ENCODE measurements at regions not wholly inside any gene's neighbourhood (a gene's known extent, or its start where the extent isn't known, plus 50 kb on each side); places are given as distances from the start of the nearest gene placed in this dataset.
"Not testable (repeated sequence)": the region's sequence is repeated elsewhere in the genome, so short reads cannot be mapped to it uniquely, and the experiment has no call there.

DNA sequence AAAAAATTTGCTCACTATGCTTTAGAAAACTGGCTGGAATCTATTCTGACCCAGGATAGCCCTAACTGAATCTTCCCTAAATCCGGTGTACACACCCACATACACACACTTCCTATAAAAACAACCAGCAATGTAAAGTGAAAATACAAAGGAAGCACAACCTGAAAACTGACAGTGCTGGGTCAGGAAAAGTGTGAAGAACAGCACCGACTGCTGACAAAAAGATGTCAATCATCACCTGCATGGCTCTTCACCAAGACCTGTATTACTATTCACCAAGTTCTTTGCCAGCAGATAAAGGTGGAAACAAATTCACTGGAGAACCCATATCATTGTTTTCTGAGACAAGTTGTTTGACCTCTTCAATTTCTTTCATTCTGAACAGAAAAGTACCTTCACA is 293.8 kb upstream of the GRAMD2B start:
- H3K27me3 ChIP-seq (ENCODE audit: insufficient read depth, low read length) = no peaks in the 10 kb centered on the region
- H3K9me3 ChIP-seq (ENCODE audit: low read depth, low read length) = peaks cover 7% of the 10 kb centered on the region
- no peak overlapping the region for H3K4me3 ChIP-seq (ENCODE audit: low read length)
- H3K4me1 ChIP-seq (ENCODE audit: insufficient read depth, low read length) = no peaks in the 10 kb centered on the region

GRCh38 chr5:126133424-126133823 is 289.8 kb upstream of the GRAMD2B start:
- H3K4me3 ChIP-seq (ENCODE audit: low read length) = no peak overlapping the region
- no peaks in the 10 kb centered on the region for H3K27me3 ChIP-seq (ENCODE audit: insufficient read depth, low read length)
- peaks cover 7% of the 10 kb centered on the region for H3K9me3 ChIP-seq (ENCODE audit: low read depth, low read length)
- no peaks in the 10 kb centered on the region for H3K4me1 ChIP-seq (ENCODE audit: insufficient read depth, low read length)

- H3K27me3 ChIP-seq (ENCODE audit: insufficient read depth, low read length) = no peaks in the 10 kb centered on the region
- peaks cover 7% of the 10 kb centered on the region for H3K9me3 ChIP-seq (ENCODE audit: low read depth, low read length)
- H3K4me3 ChIP-seq (ENCODE audit: low read length) = no peak overlapping the region
- no peaks in the 10 kb centered on the region for H3K4me1 ChIP-seq (ENCODE audit: insufficient read depth, low read length)
Measured at GRCh38 chr5:126137891-126138280, 285.3 kb upstream of the GRAMD2B start.

- Histone ChIP-seq H3K4me3 (ENCODE audit: low read length) (no peak overlapping the region), H3K4me1 (ENCODE audit: insufficient read depth, low read length) (no peaks in the 10 kb centered on the region), H3K9me3 (ENCODE audit: low read depth, low read length) (peaks cover 4% of the 10 kb centered on the region), H3K27me3 (ENCODE audit: insufficient read depth, low read length) (no peaks in the 10 kb centered on the region)
Measured at GRCh38 chr5:126138281-126138931, 284.8 kb upstream of the GRAMD2B start.

- Histone ChIP-seq H3K4me3 (ENCODE audit: low read length) (no peak overlapping the region), H3K4me1 (ENCODE audit: insufficient read depth, low read length) (no peaks in the 10 kb centered on the region), H3K27me3 (ENCODE audit: insufficient read depth, low read length) (no peaks in the 10 kb centered on the region), H3K9me3 (ENCODE audit: low read depth, low read length) (no peaks in the 10 kb centered on the region)
Measured at GRCh38 chr5:126139086-126139485, 284.1 kb upstream of the GRAMD2B start.

DNA sequence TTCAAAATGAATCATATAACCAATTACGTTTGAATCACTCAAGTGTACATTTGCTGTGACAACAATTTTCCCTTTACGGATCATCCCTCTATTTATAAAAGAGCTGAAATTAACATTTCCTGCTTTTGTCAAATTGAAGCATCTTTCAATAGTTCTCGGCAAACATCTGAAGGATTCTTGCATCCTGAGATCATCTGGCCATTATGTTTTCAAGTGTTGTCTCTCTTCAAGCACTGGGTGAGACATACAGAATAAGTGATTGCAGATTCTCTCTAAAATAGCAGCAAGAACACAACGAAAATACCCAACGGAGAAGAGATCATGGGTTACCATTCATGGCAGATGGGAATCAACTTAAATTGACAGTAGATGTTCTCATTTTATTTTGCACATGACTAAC is 283.4 kb upstream of the GRAMD2B start:
- H3K4me1 ChIP-seq (ENCODE audit: insufficient read depth, low read length) = no peaks in the 10 kb centered on the region
- no peaks in the 10 kb centered on the region for H3K27me3 ChIP-seq (ENCODE audit: insufficient read depth, low read length)
- no peaks in the 10 kb centered on the region for H3K9me3 ChIP-seq (ENCODE audit: low read depth, low read length)
- H3K4me3 ChIP-seq (ENCODE audit: low read length) = no peak overlapping the region

DNA sequence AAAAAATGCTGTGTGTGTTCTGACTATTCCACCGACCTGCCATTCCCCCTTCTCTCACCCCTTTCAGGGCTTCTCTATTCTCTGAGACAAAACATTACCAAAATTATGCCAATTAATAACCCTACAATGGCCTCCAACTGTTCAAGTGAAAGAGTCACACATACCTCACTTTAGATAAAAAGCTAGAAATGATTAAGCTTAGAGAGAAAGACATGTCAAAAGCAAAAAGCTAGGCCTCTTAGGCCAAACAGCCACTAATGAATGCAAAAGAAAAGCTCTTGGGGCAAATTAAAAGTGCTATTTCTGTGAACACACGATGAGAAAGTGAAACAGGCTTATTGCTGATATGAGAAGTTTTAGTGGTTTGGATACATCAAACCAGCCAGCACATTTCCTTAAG is 279.6 kb upstream of the GRAMD2B start:
- H3K4me1 ChIP-seq (ENCODE audit: insufficient read depth, low read length) = no peaks in the 10 kb centered on the region
- no peaks in the 10 kb centered on the region for H3K27me3 ChIP-seq (ENCODE audit: insufficient read depth, low read length)
- no peak overlapping the region for H3K4me3 ChIP-seq (ENCODE audit: low read length)
- H3K9me3 ChIP-seq (ENCODE audit: low read depth, low read length) = no peaks in the 10 kb centered on the region

- not testable (repeated sequence) for H3K4me3 ChIP-seq (ENCODE audit: low read length); H3K27me3 ChIP-seq (ENCODE audit: insufficient read depth, low read length); H3K9me3 ChIP-seq (ENCODE audit: low read depth, low read length); H3K4me1 ChIP-seq (ENCODE audit: insufficient read depth, low read length)
Measured at GRCh38 chr5:126150319-126150718, 272.9 kb upstream of the GRAMD2B start.

DNA sequence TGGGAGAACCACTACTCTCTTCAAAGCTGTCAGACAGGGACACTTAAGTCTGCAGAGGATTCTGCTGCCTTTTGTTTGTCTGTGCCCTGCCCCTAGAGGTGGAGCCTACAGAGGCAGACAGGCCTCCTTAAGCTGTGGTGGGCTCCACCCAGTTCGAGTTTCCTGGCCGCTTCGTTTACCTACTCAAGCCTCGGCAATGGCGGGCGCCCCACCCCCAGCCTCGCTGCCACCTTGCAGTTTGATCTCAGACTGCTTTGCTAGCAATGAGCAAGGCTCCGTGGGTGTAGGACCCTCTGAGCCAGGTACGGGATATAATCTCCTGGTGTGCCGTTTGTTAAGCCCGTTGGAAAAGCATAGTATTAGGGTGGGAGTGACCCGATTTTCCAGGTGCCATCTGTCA is 267.9 kb upstream of the GRAMD2B start:
- not testable (repeated sequence) for H3K4me1 ChIP-seq (ENCODE audit: insufficient read depth, low read length); H3K4me3 ChIP-seq (ENCODE audit: low read length); H3K9me3 ChIP-seq (ENCODE audit: low read depth, low read length); H3K27me3 ChIP-seq (ENCODE audit: insufficient read depth, low read length)

- H3K27me3 ChIP-seq (ENCODE audit: insufficient read depth, low read length) = no peaks in the 10 kb centered on the region
- H3K4me1 ChIP-seq (ENCODE audit: insufficient read depth, low read length) = no peaks in the 10 kb centered on the region
- H3K9me3 ChIP-seq (ENCODE audit: low read depth, low read length) = peaks cover 20% of the 10 kb centered on the region
- no peak overlapping the region for H3K4me3 ChIP-seq (ENCODE audit: low read length)
Measured at GRCh38 chr5:126166368-126166767, 256.8 kb upstream of the GRAMD2B start.

- no peak overlapping the region for H3K4me3 ChIP-seq (ENCODE audit: low read length)
- H3K27me3 ChIP-seq (ENCODE audit: insufficient read depth, low read length) = no peaks in the 10 kb centered on the region
- peaks cover 20% of the 10 kb centered on the region for H3K9me3 ChIP-seq (ENCODE audit: low read depth, low read length)
- H3K4me1 ChIP-seq (ENCODE audit: insufficient read depth, low read length) = no peaks in the 10 kb centered on the region
Measured at GRCh38 chr5:126168785-126169184, 254.4 kb upstream of the GRAMD2B start.

- H3K9me3 ChIP-seq (ENCODE audit: low read depth, low read length) = peaks cover 7% of the 10 kb centered on the region
- no peaks in the 10 kb centered on the region for H3K27me3 ChIP-seq (ENCODE audit: insufficient read depth, low read length)
- no peak overlapping the region for H3K4me3 ChIP-seq (ENCODE audit: low read length)
- H3K4me1 ChIP-seq (ENCODE audit: insufficient read depth, low read length) = no peaks in the 10 kb centered on the region
Measured at GRCh38 chr5:126171916-126172315, 251.3 kb upstream of the GRAMD2B start.

DNA sequence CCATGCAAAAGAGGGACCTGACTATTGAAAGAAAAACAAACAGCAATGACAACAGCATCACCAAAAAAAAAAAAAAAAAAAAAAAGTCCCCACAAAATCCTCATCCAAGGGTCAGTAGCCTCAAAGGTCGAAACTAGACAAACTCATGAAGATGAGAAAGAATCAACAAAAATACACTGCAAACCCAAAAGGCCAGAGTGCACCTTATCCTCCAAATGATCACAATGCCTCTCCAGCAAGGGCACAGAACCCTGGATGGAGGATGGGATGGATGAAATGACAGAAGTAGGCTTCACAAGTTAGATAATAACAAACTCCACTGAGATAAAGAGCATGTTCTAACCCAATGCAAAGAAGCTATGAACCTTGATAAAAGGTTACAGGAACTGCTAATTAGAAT is 250.4 kb upstream of the GRAMD2B start:
- H3K4me3 ChIP-seq (ENCODE audit: low read length) = no peak overlapping the region
- H3K27me3 ChIP-seq (ENCODE audit: insufficient read depth, low read length) = no peaks in the 10 kb centered on the region
- no peaks in the 10 kb centered on the region for H3K9me3 ChIP-seq (ENCODE audit: low read depth, low read length)
- no peaks in the 10 kb centered on the region for H3K4me1 ChIP-seq (ENCODE audit: insufficient read depth, low read length)

DNA sequence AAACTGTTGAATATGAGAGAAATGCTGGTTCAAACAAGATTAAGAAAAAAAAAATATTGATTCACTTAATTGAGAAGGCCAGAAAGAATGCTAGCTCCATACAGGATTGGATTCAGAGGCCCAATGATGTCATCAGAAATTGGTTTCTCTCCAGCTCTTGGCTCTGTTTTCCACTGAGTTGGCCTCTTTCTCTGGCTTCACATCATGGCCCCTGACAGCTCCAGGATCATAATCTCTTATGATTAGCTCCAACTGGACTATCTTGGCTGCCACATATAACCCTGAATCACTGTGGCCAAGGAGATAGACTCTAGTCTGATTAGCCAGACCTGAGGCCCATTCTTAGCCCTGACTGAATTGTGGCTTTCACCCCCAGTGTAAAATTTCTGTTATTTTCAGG is 244.7 kb upstream of the GRAMD2B start:
- no peak overlapping the region for H3K4me3 ChIP-seq (ENCODE audit: low read length)
- no peaks in the 10 kb centered on the region for H3K4me1 ChIP-seq (ENCODE audit: insufficient read depth, low read length)
- no peaks in the 10 kb centered on the region for H3K27me3 ChIP-seq (ENCODE audit: insufficient read depth, low read length)
- H3K9me3 ChIP-seq (ENCODE audit: low read depth, low read length) = no peaks in the 10 kb centered on the region

DNA sequence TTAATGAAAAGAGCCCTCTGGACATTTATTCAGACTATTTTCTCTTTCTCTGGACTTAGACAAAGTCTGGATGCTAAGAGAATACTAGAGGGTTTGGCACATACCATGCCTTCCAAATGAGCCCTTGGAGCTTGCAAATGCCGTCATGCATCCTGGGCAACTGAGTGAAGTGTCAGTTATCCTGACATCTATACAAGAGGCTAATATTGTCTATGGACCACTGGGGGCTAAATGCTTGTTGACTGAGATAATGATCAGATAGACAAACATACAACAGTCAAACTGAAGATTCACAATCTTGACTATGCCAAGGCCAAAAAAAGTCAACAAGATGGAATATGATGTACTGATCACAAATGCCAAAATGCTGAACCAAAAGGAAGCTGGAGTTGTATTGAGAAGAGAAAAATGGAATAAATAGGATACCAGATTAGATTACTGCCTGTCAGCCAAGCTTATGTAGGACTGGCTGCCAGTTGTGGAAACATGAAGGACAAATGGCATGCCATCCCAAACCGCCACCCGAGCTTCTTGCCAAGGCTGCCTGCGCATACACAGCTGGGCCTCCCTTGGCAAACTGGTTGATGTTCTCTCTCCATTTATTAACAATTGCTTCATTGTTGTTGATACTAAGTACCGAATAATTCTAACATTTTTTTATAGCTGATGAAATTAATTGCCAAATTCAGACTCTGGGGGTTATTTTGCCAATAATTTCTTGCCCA is 240.1 kb upstream of the GRAMD2B start:
- H3K9me3 ChIP-seq (ENCODE audit: low read depth, low read length) = no peaks in the 10 kb centered on the region
- no peaks in the 10 kb centered on the region for H3K27me3 ChIP-seq (ENCODE audit: insufficient read depth, low read length)
- H3K4me1 ChIP-seq (ENCODE audit: insufficient read depth, low read length) = no peaks in the 10 kb centered on the region
- H3K4me3 ChIP-seq (ENCODE audit: low read length) = no peak overlapping the region

DNA sequence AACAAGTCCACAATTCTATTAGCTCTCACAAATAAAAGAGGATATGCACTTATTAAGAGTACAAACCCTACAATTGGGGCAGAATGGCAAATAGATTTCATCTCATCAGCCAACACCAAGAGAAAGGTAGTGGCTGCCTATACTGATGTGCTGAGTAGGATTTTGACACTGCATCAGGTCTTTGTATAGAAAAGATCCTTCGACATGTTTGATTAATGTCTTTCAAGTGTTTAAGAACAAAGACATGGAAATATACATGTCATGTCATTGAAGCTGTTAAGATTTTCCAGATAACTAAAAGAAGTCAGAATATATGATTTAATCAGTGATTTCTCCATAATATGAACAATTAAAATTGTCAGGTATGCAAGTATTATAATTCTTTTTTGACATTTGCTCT is 238.7 kb upstream of the GRAMD2B start:
- H3K4me1 ChIP-seq (ENCODE audit: insufficient read depth, low read length) = no peaks in the 10 kb centered on the region
- H3K27me3 ChIP-seq (ENCODE audit: insufficient read depth, low read length) = no peaks in the 10 kb centered on the region
- H3K4me3 ChIP-seq (ENCODE audit: low read length) = no peak overlapping the region
- H3K9me3 ChIP-seq (ENCODE audit: low read depth, low read length) = no peaks in the 10 kb centered on the region

Measured in mononuclear cell (primary cell).